ENCODE measurements at regions not wholly inside any gene's neighbourhood (a gene's known extent, or its start where the extent isn't known, plus 50 kb on each side); places are given as distances from the start of the nearest gene placed in this dataset.

GRCh38 chr2:15889442-15890123 lies 50.8 kb upstream of the MYCN start:
- no peak for DNase-seq (ENCODE audit: low spot score)

GRCh38 chr2:15890124-15890754 lies 50.1 kb upstream of the MYCN start:
- no peak for DNase-seq (ENCODE audit: low spot score)

Measured in iPS-NIHi11 (cell line).